ENCODE measurements at regions not wholly inside any gene's neighbourhood (a gene's known extent, or its start where the extent isn't known, plus 50 kb on each side); places are given as distances from the start of the nearest gene placed in this dataset.
"Not testable (repeated sequence)": the region's sequence is repeated elsewhere in the genome, so short reads cannot be mapped to it uniquely, and the experiment has no call there.

DNA sequence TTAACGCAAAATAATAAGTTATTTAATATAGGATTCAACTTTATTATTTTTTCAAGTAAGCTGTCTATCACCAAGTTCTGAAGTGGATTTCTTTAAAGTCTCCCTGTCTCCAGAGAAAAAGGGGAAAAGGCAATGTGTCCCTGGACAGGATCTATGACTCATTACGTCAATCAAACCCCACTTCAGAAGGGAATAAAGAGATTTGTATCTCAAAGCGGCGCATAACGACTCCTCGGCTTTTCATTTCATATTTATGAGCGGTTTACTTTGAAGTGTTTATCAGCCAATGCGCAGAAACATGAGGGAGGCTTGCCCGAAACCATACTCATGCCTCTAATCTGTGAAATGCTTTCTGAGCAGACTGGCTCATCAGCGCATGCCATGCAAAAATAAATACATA is 938.6 kb upstream of the WWC1 start:
- no peak for DNase-seq (ENCODE audit: insufficient read length, low spot score)
- FAIRE-seq: no peak
- TF ChIP-seq POLR2A (IDR thresholded peaks at IDR 0.05; ENCODE audit: low read depth, low read length): no peak

DNA sequence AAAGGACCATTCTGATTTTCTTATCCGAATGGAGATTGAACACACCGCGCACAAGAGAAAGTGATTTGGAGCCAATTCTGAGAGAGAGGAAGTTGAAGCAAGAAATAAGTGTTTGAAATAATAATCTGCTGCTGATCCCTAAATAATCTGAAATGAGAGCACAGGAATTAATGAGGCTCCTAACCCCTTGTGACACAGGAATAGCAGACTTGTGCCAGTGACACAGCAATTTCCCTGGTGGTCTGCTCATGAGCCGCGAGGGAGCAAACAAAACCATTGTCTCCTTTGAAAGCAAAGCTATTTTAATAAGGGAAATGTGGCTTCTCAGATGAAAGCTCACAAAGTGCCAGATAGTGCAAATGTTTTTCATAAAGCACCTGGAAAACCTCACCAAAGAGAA is 936.1 kb upstream of the WWC1 start:
- FAIRE-seq: no peak
- DNase-seq (ENCODE audit: insufficient read length, low spot score): no peak
- no peak for TF ChIP-seq POLR2A (IDR thresholded peaks at IDR 0.05; ENCODE audit: low read depth, low read length)

DNA sequence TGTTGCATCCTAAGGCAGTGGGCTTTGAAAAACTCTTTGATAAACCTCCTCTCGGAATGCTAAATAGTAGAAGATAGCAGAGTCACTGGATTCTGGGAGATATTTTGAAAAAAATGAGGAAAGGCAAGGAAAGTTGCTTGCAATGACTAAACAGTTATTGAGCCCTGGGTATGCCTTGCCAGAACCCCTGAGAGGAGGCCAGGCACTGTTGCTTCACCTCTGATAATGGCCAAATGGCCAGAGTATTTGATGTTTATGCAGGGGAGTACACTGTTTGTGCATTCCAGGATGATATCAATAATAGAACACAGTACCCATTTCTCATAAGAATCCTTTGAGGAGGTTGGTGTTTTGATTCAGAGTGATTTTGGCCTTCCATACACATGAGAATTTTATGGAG is 935.1 kb upstream of the WWC1 start:
- DNase-seq (ENCODE audit: insufficient read length, low spot score): no peak
- no peak for TF ChIP-seq POLR2A (IDR thresholded peaks at IDR 0.05; ENCODE audit: low read depth, low read length)
- FAIRE-seq: no peak

DNA sequence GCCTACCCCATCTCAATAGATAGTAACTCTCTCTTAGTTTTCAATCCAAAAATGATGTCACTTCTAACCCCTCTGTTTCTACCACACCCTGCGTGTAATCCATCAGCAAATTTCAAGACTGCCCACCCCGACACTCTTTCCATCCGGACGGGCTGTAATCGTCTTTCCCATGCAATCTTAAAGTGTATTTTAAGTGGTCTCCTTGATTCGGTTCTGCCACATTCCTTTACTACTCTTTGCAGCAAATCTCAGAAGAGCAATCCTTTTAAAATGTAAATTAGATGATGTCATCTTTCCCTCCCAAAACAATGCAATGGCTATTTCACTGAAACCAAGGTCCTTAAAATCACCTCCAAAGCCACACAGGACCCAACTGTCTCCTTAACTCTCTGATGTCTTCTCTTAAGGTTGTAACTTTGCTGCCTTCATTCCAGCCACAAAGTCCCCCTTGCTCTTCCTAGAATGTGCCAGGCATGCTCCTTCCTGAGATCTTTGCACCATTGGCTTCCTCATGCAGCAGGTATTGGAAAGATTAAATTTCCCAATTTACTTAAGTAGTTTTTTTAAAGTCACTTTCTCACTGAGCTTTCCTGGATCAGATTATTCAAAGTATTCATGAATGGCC is 932.5 kb upstream of the WWC1 start:
- DNase-seq (ENCODE audit: insufficient read length, low spot score) (no peak), FAIRE-seq (no peak)
- no peak for TF ChIP-seq POLR2A (IDR thresholded peaks at IDR 0.05; ENCODE audit: low read depth, low read length)

DNA sequence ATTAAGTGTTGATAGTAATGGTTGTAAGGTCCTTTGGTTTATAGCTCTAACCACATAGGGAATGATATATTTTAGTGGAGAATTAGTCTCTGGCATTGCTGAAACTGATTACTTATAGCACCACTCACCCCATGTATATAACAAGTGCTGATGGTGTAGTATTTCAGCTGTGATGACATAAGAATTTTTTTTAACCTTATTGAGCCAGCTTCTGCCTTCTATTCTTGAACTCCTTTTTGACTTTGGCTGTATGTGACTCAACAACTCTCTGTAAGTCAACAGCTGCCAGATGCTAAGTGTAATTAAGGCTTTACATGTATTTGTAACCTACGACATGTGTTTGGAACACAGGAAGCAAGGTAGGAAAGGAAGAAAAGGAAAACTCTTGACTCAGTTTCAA is 929.6 kb upstream of the WWC1 start:
- no peak for FAIRE-seq
- TF ChIP-seq POLR2A (IDR thresholded peaks at IDR 0.05; ENCODE audit: low read depth, low read length): no peak
- DNase-seq (ENCODE audit: insufficient read length, low spot score): no peak

DNA sequence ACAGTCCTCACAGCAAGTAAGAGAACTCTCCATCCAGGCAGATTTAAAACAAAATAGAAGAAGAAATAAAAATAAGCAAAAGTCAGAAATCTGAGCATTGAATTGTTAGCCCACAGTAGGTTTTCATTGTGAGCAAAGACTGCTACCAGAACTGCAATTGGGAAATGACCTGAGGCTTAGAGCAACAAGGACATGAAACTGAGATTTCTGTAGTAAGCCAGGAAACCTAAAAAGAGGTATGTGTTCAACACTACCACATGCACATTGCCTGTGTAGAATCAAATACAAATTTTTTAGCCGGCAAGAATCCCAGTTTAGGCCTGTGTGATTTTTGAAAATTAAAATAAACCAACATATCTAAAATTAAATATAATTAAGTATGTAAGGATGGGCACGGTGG is 928.4 kb upstream of the WWC1 start:
- no peak for DNase-seq (ENCODE audit: insufficient read length, low spot score)
- no peak for TF ChIP-seq POLR2A (IDR thresholded peaks at IDR 0.05; ENCODE audit: low read depth, low read length)
- FAIRE-seq: no peak

DNA sequence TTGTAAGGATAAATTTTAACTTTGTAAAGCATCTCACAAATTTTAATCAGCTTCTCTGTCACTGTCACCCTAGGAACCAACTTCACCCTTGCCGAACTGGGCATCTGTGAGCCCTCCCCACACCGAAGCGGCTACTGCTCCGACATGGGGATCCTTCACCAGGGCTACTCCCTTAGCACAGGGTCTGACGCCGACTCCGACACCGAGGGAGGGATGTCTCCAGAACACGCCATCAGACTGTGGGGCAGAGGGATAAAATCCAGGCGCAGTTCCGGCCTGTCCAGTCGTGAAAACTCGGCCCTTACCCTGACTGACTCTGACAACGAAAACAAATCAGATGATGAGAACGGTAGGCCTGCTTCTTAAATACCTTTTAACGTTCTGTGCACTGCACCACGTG is 916.3 kb upstream of the WWC1 start:
- DNase-seq (ENCODE audit: insufficient read length, low spot score) (no peak), FAIRE-seq (no peak)
- no peak for TF ChIP-seq POLR2A (IDR thresholded peaks at IDR 0.05; ENCODE audit: low read depth, low read length)

DNA sequence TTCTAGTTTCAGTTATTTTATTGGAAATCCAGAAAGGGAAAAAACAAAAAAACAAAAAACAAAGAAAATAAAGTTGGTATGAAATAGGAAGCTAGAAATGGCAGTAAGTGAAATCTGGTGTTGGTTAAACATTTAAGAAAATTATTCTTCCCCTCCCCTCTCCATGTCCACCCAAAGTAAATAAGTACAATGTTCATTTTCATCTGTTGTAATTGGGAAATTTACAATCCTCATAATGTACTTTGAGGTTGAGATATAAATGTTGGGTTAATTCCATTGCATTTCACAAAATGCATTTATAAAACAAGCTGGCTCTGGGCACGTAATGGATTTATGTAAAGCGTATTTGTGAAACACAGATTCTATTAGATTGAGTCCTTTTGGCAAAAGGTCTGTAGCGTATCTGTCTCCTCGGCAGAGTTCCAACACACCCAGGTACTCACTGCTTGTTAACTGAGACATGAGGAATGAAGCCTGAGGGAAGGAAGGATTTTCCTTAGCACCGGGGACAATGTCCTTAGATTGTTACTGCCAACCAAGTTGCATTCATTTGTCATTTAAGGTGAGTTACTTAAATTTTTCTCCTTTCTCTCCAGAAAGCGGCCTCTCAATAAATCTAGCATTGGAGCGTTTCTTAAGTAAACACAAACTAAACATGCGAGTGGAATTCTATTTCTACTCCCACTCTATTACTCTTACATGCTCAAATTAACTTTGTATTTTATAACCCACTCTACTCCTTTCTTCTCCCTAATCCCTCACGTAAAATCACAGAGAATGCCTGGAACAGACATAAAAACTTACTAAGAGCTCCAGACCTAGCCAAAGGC is 912.3 kb upstream of the WWC1 start:
- DNase-seq (ENCODE audit: insufficient read length, low spot score) (no peak), FAIRE-seq (no peak)
- TF ChIP-seq POLR2A (IDR thresholded peaks at IDR 0.05; ENCODE audit: low read depth, low read length): no peak

DNA sequence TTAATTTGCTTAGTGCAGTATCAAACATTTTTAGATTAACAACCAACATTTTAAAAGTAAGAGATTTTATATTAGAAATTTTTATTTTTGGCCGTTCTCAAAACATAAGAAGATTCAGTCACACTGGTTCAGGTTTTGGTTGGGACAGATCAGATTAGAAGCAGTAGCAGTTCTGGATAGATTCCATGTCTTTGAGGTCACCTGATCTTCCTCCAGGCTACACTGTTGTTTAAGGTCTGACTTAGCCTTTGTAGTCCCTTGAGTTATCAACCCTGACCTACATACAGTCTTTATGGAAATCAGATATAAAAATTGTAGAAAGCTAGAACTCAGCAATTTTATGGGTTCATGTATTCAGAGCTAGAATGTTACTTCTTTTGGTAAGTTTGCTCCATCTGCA is 910.0 kb upstream of the WWC1 start:
- DNase-seq (ENCODE audit: insufficient read length, low spot score) (no peak), FAIRE-seq (no peak)
- no peak for TF ChIP-seq POLR2A (IDR thresholded peaks at IDR 0.05; ENCODE audit: low read depth, low read length)

DNA sequence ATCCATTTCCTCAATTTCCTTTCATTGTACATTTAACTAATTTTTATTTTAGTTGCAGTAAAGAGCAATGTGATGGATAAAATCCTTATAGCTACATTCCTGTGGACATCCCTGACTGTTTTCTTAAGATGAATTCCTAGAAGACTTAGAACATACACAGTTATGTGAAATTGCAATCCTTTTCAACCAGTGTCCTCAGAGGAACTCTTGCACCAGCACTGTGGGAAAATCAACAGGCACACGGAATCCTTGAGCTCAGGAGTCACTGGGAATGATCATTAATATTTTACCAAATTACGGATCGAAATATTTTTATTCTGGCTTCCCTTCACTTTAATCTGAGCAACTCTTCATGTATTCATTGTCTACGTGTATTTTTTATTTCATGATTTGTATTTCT is 901.9 kb upstream of the WWC1 start:
- FAIRE-seq: no peak
- DNase-seq (ENCODE audit: insufficient read length, low spot score): no peak
- no peak for TF ChIP-seq POLR2A (IDR thresholded peaks at IDR 0.05; ENCODE audit: low read depth, low read length)

DNA sequence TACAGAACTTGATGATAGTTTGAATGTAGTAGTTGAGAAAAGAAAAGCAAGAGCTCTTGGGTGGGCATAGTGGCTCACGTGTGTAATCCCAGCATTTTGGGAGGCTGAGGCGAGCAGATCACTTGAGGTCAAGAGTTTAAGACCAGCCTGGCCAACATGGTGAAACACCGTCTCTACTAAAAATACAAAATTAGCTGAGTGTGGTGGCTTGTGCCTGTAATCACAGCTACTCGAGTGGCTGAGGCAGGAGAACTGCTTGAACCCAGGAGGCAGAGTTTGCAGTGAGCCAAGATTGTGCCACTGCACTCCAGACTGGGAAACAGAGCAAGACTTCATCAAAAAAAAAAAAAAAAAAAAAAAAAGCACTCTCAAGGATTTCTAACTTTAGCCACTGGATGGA is 900.2 kb upstream of the WWC1 start:
- not testable (repeated sequence) for FAIRE-seq; DNase-seq (ENCODE audit: insufficient read length, low spot score)

DNA sequence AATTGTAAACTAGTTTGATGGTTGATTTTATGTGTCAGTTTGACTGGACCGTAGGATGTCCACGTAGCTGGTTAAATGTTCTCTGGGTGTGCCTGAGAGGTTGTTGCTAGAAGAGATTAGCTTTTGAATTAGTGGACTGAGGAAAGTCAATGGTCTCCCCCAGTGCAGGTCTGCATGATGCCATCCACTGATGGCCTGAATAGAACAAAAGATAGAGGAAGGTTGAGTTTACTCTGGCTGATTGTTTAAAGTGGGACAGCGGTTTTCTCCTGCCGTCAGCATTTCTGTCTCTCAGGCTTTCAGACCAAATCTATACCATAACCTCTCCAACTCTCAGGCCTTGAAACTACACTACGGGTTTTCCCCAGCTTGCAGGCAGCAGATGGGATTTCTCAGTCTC is 899.2 kb upstream of the WWC1 start:
- DNase-seq (ENCODE audit: insufficient read length, low spot score): no peak
- no peak for FAIRE-seq
- no peak for TF ChIP-seq POLR2A (IDR thresholded peaks at IDR 0.05; ENCODE audit: low read depth, low read length)

DNA sequence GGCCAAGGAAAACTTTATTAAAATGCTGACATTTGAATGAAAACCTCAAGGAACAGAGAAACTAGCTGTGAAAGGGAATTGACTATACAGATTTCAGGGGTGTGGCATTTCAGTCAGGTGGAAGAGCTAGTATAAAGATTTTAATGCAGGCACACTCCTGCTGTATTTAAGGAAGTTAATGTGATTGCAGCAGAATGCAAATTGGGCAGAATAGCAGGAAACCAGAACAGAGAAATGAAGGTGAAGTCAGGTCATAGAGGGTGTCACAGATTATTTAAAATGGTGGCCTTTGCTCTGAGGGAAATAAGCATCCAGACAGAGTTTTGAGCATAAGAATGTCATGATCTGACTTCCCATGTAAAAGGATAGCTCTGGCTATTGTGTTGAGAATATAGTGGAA is 898.1 kb upstream of the WWC1 start:
- TF ChIP-seq POLR2A (IDR thresholded peaks at IDR 0.05; ENCODE audit: low read depth, low read length): no peak
- no peak for DNase-seq (ENCODE audit: insufficient read length, low spot score)
- no peak for FAIRE-seq

DNA sequence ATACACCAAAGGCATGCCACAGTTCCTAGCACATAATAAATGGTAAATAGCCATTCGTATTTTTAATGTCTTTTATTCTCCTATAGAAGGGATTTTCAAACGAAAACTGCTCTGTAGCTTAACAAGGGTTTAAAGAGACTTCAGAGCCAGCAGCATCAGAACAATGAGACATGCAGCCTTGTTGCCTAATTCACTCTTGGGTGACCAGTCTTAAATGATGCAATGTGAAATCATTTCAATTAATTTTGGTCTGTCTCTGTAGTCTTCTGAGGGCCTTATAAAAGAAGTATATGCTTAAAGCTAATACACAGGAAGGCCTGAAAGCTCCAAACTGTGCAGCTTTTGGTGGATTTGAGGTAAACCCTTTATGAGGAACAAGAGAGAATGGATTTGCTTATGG is 888.8 kb upstream of the WWC1 start:
- no peak for DNase-seq (ENCODE audit: insufficient read length, low spot score)
- FAIRE-seq: no peak
- TF ChIP-seq POLR2A (IDR thresholded peaks at IDR 0.05; ENCODE audit: low read depth, low read length): no peak

DNA sequence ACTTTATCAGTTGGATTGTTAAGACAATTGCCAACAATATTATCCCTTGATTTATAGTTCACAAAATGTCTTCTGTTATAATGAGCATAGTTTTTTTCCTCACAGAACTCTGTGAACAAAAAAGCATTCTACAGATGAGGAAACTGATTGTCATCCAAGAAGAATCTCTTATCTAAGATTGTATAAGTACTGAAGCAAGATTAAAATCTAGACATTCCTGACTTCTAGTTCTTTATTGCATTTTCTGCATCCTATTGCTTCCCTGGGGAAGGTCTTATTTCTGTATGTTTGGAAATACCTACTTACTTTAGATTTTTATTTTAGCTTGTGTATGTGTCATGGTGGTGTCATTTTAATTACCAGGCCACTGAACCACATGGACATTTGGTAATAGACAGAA is 884.9 kb upstream of the WWC1 start:
- FAIRE-seq (no peak), DNase-seq (ENCODE audit: insufficient read length, low spot score) (no peak)
- TF ChIP-seq POLR2A (IDR thresholded peaks at IDR 0.05; ENCODE audit: low read depth, low read length): no peak

Measured in H54 (cell line).